Keratinocyte (primary cell): ENCODE measurements at regions not wholly inside any gene's neighbourhood (a gene's known extent, or its start where the extent isn't known, plus 50 kb on each side); places are given as distances from the start of the nearest gene placed in this dataset.

Experiments used
- DNase-seq: peaks from one replicate; pipeline ENCODE4 v3.0.0-alpha.2; 2011; ENCODE audit warnings: low read depth, missing footprints, low spot score
- FAIRE-seq: peaks from 2 replicates; lab custom pipeline; 2011; peaks lifted over from hg19 to GRCh38; lab: Jason Lieb, UNC
- H2AFZ ChIP-seq: 2 replicates; pipeline ENCODE4 v1.6.0; 2012; ENCODE audit warnings: low read length, control low read depth, inconsistent platforms; ENCODE audit not compliant: control insufficient read depth
- H3K27ac ChIP-seq: 2 replicates; pipeline ENCODE4 v1.5.1; 2011; ENCODE audit warnings: low read length; ENCODE audit not compliant: control insufficient read depth, insufficient read depth
- H3K27me3 ChIP-seq: 3 replicates; pipeline ENCODE4 v1.6.0; 2011; ENCODE audit warnings: low read length; ENCODE audit not compliant: control insufficient read depth, insufficient read depth; ENCODE audit errors: extremely low read depth
- H3K36me3 ChIP-seq, 2 experiments: 2 replicates in 1 of 2; 3 replicates in 1 of 2; pipeline ENCODE4 v1.5.1; 2011; ENCODE audit warnings: low read length in 2 of 2, mild to moderate bottlenecking in 1 of 2; ENCODE audit not compliant: control insufficient read depth in 2 of 2, insufficient read depth in 2 of 2; ENCODE audit errors: extremely low read depth in 1 of 2
- H3K4me1 ChIP-seq: 3 replicates; pipeline ENCODE4 v1.5.1; 2011; ENCODE audit warnings: low read length; ENCODE audit not compliant: control insufficient read depth, insufficient read depth; ENCODE audit errors: extremely low read depth
- H3K4me2 ChIP-seq: 3 replicates; pipeline ENCODE4 v1.6.0; 2011; ENCODE audit warnings: low read depth, low read length; ENCODE audit not compliant: control insufficient read depth, insufficient read depth; ENCODE audit errors: extremely low read depth
- H3K4me3 ChIP-seq, 3 experiments: fragments of 200-600 bp in 1 of 3; sonication (generic) in 1 of 3; 2 replicates in 2 of 3; 3 replicates in 1 of 3; pipeline ENCODE4 v1.5.1; 2011 to 2016; ENCODE audit warnings: low read length in 3 of 3, mild to moderate bottlenecking in 3 of 3, control low read depth in 2 of 3, inconsistent platforms in 1 of 3, low read depth in 1 of 3, mixed read lengths in 1 of 3, mixed run types in 1 of 3, moderate library complexity in 1 of 3; ENCODE audit not compliant: control insufficient read depth in 2 of 3, insufficient read depth in 2 of 3; ENCODE audit errors: extremely low read depth in 1 of 3
- H3K79me2 ChIP-seq: 2 replicates; pipeline ENCODE4 v1.6.0; 2012; ENCODE audit warnings: low read length; ENCODE audit not compliant: control insufficient read depth, insufficient read depth
- H3K9ac ChIP-seq: 3 replicates; pipeline ENCODE4 v1.6.0; 2011; ENCODE audit warnings: low read length; ENCODE audit not compliant: control insufficient read depth, insufficient read depth; ENCODE audit errors: extremely low read depth
- H3K9me1 ChIP-seq: 3 replicates; pipeline ENCODE4 v1.6.0; 2011; ENCODE audit warnings: low read length; ENCODE audit not compliant: control insufficient read depth, insufficient read depth; ENCODE audit errors: extremely low read depth
- H3K9me3 ChIP-seq: 2 replicates; pipeline ENCODE4 v1.5.1; 2012; ENCODE audit warnings: low read depth, low read length; ENCODE audit not compliant: control insufficient read depth
- H4K20me1 ChIP-seq: 3 replicates; pipeline ENCODE4 v1.6.0; 2011; ENCODE audit warnings: low read length; ENCODE audit not compliant: control insufficient read depth, insufficient read depth; ENCODE audit errors: extremely low read depth
- EZH2 ChIP-seq: IDR thresholded peaks from one replicate; pipeline ENCODE4 v1.6.1; 2012; ENCODE audit warnings: inconsistent platforms, mild to moderate bottlenecking, low read length, moderate library complexity
- dilution Hi-C: fragments of 300-500 bp; cut with MboI; formaldehyde crosslinking; loops from one replicate; pipeline ENCODE4 v1.7.0; 2020; ENCODE audit warnings: low sequenced_read_pairs; ENCODE audit not compliant: extremely low pct_ligation_motif_present
- TF ChIP-seq, protein P1 (sequence below), 3 experiments: IDR thresholded peaks in 1 of 3; conservative IDR thresholded peaks in 1 of 3; optimal IDR thresholded peaks in 1 of 3; 2 replicates in 2 of 3; 3 replicates in 1 of 3; pipeline versions ENCODE3 to v1.5.1; 2011; ENCODE audit warnings: low read length in 3 of 3, mild to moderate bottlenecking in 3 of 3, moderate library complexity in 2 of 3, control low read depth in 1 of 3, inconsistent platforms in 1 of 3; ENCODE audit not compliant: insufficient read depth in 2 of 3; ENCODE audit errors: extremely low read depth in 1 of 3

DNA sequence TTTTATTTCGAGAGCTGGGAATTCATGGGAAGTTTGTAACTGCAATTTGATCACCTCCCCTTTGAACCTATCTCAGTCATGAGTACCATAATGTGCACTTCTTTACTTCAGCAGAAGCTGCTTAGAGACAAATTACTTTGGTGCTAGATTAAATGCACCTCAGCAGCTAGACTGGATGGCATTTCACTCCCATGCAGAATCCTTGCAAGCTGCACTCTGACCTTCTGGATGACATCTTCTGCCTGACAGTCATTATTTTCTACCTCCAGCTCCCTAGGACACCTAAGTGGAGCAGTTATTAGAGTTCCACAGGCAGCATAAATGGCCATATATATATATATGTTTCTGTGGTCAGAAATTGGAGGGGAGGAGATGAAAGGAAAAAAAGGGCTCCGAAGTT lies 366.0 kb upstream of the TMPRSS15 start:
- Histone ChIP-seq H3K27me3 (no peaks in the 10 kb centered on the region), H2AFZ (no peak overlapping the region), H3K27ac (no peak overlapping the region), H3K9me3 (no peaks in the 10 kb centered on the region), H3K9me1 (no peaks in the 10 kb centered on the region), H3K4me1 (peaks cover 10% of the 10 kb centered on the region), H3K4me2 (no peak overlapping the region), H3K36me3 (no peaks in the 10 kb centered on the region), H3K4me3 (no peak overlapping the region), H3K79me2 (no peaks in the 10 kb centered on the region), H3K9ac (no peak overlapping the region), H4K20me1 (no peaks in the 10 kb centered on the region)
- DNase-seq (no peak), FAIRE-seq (no peak)
- TF ChIP-seq, protein P1, sequence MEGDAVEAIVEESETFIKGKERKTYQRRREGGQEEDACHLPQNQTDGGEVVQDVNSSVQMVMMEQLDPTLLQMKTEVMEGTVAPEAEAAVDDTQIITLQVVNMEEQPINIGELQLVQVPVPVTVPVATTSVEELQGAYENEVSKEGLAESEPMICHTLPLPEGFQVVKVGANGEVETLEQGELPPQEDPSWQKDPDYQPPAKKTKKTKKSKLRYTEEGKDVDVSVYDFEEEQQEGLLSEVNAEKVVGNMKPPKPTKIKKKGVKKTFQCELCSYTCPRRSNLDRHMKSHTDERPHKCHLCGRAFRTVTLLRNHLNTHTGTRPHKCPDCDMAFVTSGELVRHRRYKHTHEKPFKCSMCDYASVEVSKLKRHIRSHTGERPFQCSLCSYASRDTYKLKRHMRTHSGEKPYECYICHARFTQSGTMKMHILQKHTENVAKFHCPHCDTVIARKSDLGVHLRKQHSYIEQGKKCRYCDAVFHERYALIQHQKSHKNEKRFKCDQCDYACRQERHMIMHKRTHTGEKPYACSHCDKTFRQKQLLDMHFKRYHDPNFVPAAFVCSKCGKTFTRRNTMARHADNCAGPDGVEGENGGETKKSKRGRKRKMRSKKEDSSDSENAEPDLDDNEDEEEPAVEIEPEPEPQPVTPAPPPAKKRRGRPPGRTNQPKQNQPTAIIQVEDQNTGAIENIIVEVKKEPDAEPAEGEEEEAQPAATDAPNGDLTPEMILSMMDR (optimal IDR thresholded peaks at IDR 0.05 in 1 of 3, IDR thresholded peaks at IDR 0.05 in 1 of 3, conservative IDR thresholded peaks at IDR 0.05 in 1 of 3; ENCODE audit: extremely low read depth in 1 of 3, insufficient read depth in 2 of 3, low read length in 3 of 3) = no peak
- dilution Hi-C loops = no loop called here

DNA sequence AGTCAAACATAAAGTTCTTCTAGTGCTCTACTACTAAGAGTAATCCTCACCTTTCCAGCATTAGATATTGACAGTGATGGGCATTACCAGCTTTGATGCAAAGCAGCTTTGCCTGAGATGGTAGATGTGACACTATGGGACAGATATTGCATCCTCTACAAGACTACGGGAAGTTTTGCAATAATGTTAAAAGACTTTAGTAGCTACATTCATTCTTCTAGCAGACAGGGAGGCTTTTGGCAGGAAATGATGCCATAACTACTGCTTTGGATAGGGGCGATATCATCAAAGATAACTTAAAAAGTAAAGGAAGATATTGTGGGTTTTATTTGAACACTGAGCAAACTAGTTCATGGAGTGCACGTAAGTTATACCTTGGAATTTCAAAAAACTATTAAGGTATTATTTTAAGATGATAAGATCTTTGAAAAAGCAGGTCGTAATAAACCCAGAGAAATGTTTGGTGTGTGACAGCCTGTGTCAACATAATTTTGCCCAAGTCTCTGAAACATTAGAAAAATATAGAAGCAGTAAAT lies 368.3 kb upstream of the TMPRSS15 start:
- FAIRE-seq (no peak), DNase-seq (no peak)
- H3K9me3 ChIP-seq = no peaks in the 10 kb centered on the region
- TF ChIP-seq EZH2 = no peak
- TF ChIP-seq, protein P1 (optimal IDR thresholded peaks at IDR 0.05 in 1 of 3, IDR thresholded peaks at IDR 0.05 in 1 of 3, conservative IDR thresholded peaks at IDR 0.05 in 1 of 3; ENCODE audit: extremely low read depth in 1 of 3, insufficient read depth in 2 of 3, low read length in 3 of 3) = no peak
- H3K4me3 ChIP-seq = no peak overlapping the region
- no peaks in the 10 kb centered on the region for H3K79me2 ChIP-seq
- no peak overlapping the region for H3K4me2 ChIP-seq
- H3K9ac ChIP-seq = no peak overlapping the region
- no peaks in the 10 kb centered on the region for H3K9me1 ChIP-seq
- H3K36me3 ChIP-seq = no peaks in the 10 kb centered on the region
- dilution Hi-C loops = no loop called here
- no peaks in the 10 kb centered on the region for H4K20me1 ChIP-seq
- H3K4me1 ChIP-seq = peaks cover 10% of the 10 kb centered on the region
- no peak overlapping the region for H3K27ac ChIP-seq
- H3K27me3 ChIP-seq = no peaks in the 10 kb centered on the region
- no peak overlapping the region for H2AFZ ChIP-seq
